H1 (cell line): ENCODE measurements at regions not wholly inside any gene's neighbourhood (a gene's known extent, or its start where the extent isn't known, plus 50 kb on each side); places are given as distances from the start of the nearest gene placed in this dataset.

Experiments
- CTCF ChIA-PET: fragments of 300-600 bp; sonication (Branson Sonifier 250); formaldehyde crosslinking; loops from one replicate; lab custom pipeline; 2021; ENCODE audit not compliant: partially characterized antibody; lab: Charles Lee
- POLR2A ChIA-PET: fragments of 300-600 bp; sonication (Branson Sonifier 250); formaldehyde crosslinking; loops from one replicate; lab custom pipeline; 2021; ENCODE audit warnings: inconsistent platforms; ENCODE audit not compliant: partially characterized antibody; lab: Charles Lee
- DNase-seq, 2 experiments: peaks; one replicate each; pipeline versions ENCODE4 v3.0.0 to v3.0.0-alpha.2; 2010 to 2022; ENCODE audit warnings: low spot score in 2 of 2, low read depth in 1 of 2, mixed read lengths in 1 of 2
- FAIRE-seq: peaks from 2 replicates; lab custom pipeline; 2011; peaks lifted over from hg19 to GRCh38; lab: Jason Lieb, UNC
- H2AFZ ChIP-seq: 2 replicates; pipeline ENCODE4 v1.8.1; 2012; ENCODE audit warnings: low read length, inconsistent platforms
- H2AK5ac ChIP-seq: 2 replicates; pipeline ENCODE4 v1.6.1; 2013; ENCODE audit warnings: low read depth, low read length
- H2BK120ac ChIP-seq: replicated peaks from 2 replicates; pipeline ENCODE3; 2013; ENCODE audit warnings: low read depth, low read length, inconsistent platforms
- H2BK12ac ChIP-seq: 2 replicates; pipeline ENCODE4 v1.6.1; 2013; ENCODE audit warnings: low read depth, low read length
- H2BK15ac ChIP-seq: 2 replicates; pipeline ENCODE4 v1.6.1; 2013; ENCODE audit warnings: low read length
- H2BK20ac ChIP-seq: 2 replicates; pipeline ENCODE4 v1.6.1; 2013; ENCODE audit warnings: low read length
- H2BK5ac ChIP-seq: 2 replicates; pipeline ENCODE4 v1.6.1; 2013; ENCODE audit warnings: low read depth, low read length
- H3K14ac ChIP-seq: 2 replicates; pipeline ENCODE4 v1.6.1; 2013; ENCODE audit warnings: inconsistent platforms; ENCODE audit not compliant: insufficient read length
- H3K18ac ChIP-seq: 2 replicates; pipeline ENCODE4 v1.6.1; 2013; ENCODE audit warnings: low read length; ENCODE audit errors: extremely low read depth
- H3K23ac ChIP-seq: 2 replicates; pipeline ENCODE4 v1.6.1; 2013; ENCODE audit warnings: inconsistent platforms; ENCODE audit not compliant: insufficient read length
- H3K23me2 ChIP-seq: 2 replicates; pipeline ENCODE4 v1.6.1; 2013; ENCODE audit warnings: low read depth, low read length
- H3K27ac ChIP-seq: 2 replicates; pipeline ENCODE4 v1.6.1; 2011; ENCODE audit warnings: low read depth, low read length, inconsistent platforms
- H3K27me3 ChIP-seq, 4 experiments: replicated peaks in 1 of 4; 1 replicate in 1 of 4; 2 replicates in 3 of 4; pipeline versions ENCODE4 v1.6.1 to v1.8.1; 2011 to 2013; ENCODE audit warnings: low read length in 3 of 4, mild to moderate bottlenecking in 3 of 4, inconsistent platforms in 2 of 4, mixed read lengths in 2 of 4, moderate library complexity in 1 of 4; ENCODE audit not compliant: control insufficient read depth in 3 of 4, insufficient read depth in 3 of 4; ENCODE audit errors: extremely low read depth in 1 of 4
- H3K36me3 ChIP-seq, 4 experiments: 2 replicates each; pipeline versions ENCODE4 v1.6.1 to v1.8.1; 2011 to 2013; ENCODE audit warnings: mild to moderate bottlenecking in 4 of 4, low read length in 3 of 4, moderate library complexity in 2 of 4, control low read depth in 1 of 4, inconsistent platforms in 1 of 4; ENCODE audit not compliant: insufficient read depth in 4 of 4, control insufficient read depth in 2 of 4
- H3K4ac ChIP-seq: replicated peaks from 2 replicates; pipeline ENCODE3; 2013; ENCODE audit warnings: low read length, low read depth, mixed read lengths, inconsistent platforms; ENCODE audit not compliant: insufficient read length
- H3K4me1 ChIP-seq, 4 experiments: replicated peaks in 1 of 4; 1 replicate in 1 of 4; 2 replicates in 3 of 4; pipeline versions ENCODE4 v1.6.1 to v1.8.1; 2011 to 2013; ENCODE audit warnings: low read length in 3 of 4, inconsistent platforms in 2 of 4, mixed read lengths in 1 of 4; ENCODE audit not compliant: insufficient read depth in 4 of 4, control insufficient read depth in 3 of 4
- H3K4me2 ChIP-seq, 2 experiments: 2 replicates each; pipeline versions ENCODE4 v1.6.1 to v1.8.1; 2011 to 2013; ENCODE audit warnings: low read depth in 2 of 2, low read length in 2 of 2, control low read depth in 1 of 2, inconsistent platforms in 1 of 2, mild to moderate bottlenecking in 1 of 2; ENCODE audit not compliant: insufficient read depth in 1 of 2
- H3K4me3 ChIP-seq, 4 experiments: fragments of 200-600, 300-600 bp in 1 of 4; sonication (generic), shearing (Covaris generic), sonication (Bioruptor Twin) in 1 of 4; 2 replicates each; pipeline versions ENCODE4 v1.5.1 to v1.8.1; 2011 to 2016; ENCODE audit warnings: low read length in 4 of 4, low read depth in 3 of 4, control low read depth in 2 of 4, inconsistent platforms in 2 of 4, mild to moderate bottlenecking in 2 of 4, mixed read lengths in 1 of 4, moderate library complexity in 1 of 4; ENCODE audit not compliant: insufficient read depth in 2 of 4; ENCODE audit errors: extremely low read depth in 1 of 4
- H3K56ac ChIP-seq: replicated peaks from 2 replicates; pipeline ENCODE3; 2013; ENCODE audit warnings: low read depth, mild to moderate bottlenecking, mixed read lengths, low read length, inconsistent platforms; ENCODE audit not compliant: insufficient read length
- H3K79me1 ChIP-seq: 2 replicates; pipeline ENCODE4 v1.6.1; 2013; ENCODE audit warnings: low read depth, low read length, control low read depth
- H3K79me2 ChIP-seq, 2 experiments: 2 replicates each; pipeline versions ENCODE4 v1.6.1 to v1.8.1; 2012 to 2013; ENCODE audit warnings: low read length in 2 of 2, mild to moderate bottlenecking in 2 of 2, inconsistent platforms in 1 of 2; ENCODE audit not compliant: insufficient read depth in 2 of 2, control insufficient read depth in 1 of 2
- H3K9ac ChIP-seq, 4 experiments: replicated peaks in 1 of 4; 1 replicate in 1 of 4; 2 replicates in 3 of 4; pipeline versions ENCODE4 v1.6.1 to v1.8.1; 2011 to 2013; ENCODE audit warnings: low read depth in 3 of 4, low read length in 3 of 4, control low read depth in 2 of 4, mild to moderate bottlenecking in 2 of 4, moderate library complexity in 2 of 4, inconsistent platforms in 1 of 4; ENCODE audit errors: extremely low read depth in 1 of 4
- H3K9me3 ChIP-seq, 2 experiments: 2 replicates each; pipeline versions ENCODE4 v1.6.1 to v1.8.1; 2012 to 2013; ENCODE audit warnings: mild to moderate bottlenecking in 2 of 2, moderate library complexity in 2 of 2, control low read depth in 1 of 2, inconsistent platforms in 1 of 2, low read depth in 1 of 2, low read length in 1 of 2, mixed read lengths in 1 of 2; ENCODE audit not compliant: insufficient read depth in 2 of 2
- H4K20me1 ChIP-seq, 2 experiments: replicated peaks in 1 of 2; 2 replicates each; pipeline versions ENCODE3 to v1.8.1; 2011 to 2013; ENCODE audit warnings: inconsistent platforms in 2 of 2, low read length in 2 of 2, mild to moderate bottlenecking in 1 of 2; ENCODE audit not compliant: insufficient read depth in 2 of 2, control insufficient read depth in 1 of 2
- H4K5ac ChIP-seq: 2 replicates; pipeline ENCODE4 v1.6.1; 2013; ENCODE audit warnings: low read length, low read depth, mixed read lengths, inconsistent platforms; ENCODE audit not compliant: insufficient read length
- H4K8ac ChIP-seq: 2 replicates; pipeline ENCODE4 v1.8.0; 2013; ENCODE audit warnings: mild to moderate bottlenecking, moderate library complexity, low read length, inconsistent platforms; ENCODE audit not compliant: insufficient read depth; ENCODE audit errors: extremely low read depth
- H4K91ac ChIP-seq: replicated peaks from 2 replicates; pipeline ENCODE3; 2013; ENCODE audit warnings: low read length, mixed read lengths, inconsistent platforms; ENCODE audit not compliant: insufficient read length
- ASH2L ChIP-seq: fragments of 200-600, 300-600 bp; sonication (generic); IDR thresholded peaks from one replicate; pipeline ENCODE4 v1.7.1; 2017; ENCODE audit warnings: low read length
- BACH1 ChIP-seq: IDR thresholded peaks from 2 replicates; pipeline ENCODE4 v1.6.1; 2012; ENCODE audit warnings: low read length, improper control_type of control experiment
- BRCA1 ChIP-seq: IDR thresholded peaks from 2 replicates; pipeline ENCODE4 v1.6.1; 2012; ENCODE audit warnings: low read depth, low read length, improper control_type of control experiment
- CBX8 ChIP-seq: fragments of 300-800, 300-1000 bp; sonication (generic); IDR thresholded peaks from 2 replicates; pipeline ENCODE4 v1.7.1; 2016; ENCODE audit warnings: low read depth, low read length, borderline replicate concordance
- CREB1 ChIP-seq: IDR thresholded peaks from 2 replicates; pipeline ENCODE4 v1.6.1; 2012; ENCODE audit warnings: inconsistent platforms
- GTF2F1 ChIP-seq: IDR thresholded peaks from 2 replicates; pipeline ENCODE4 v1.6.1; 2012; ENCODE audit warnings: low read depth, low read length, improper control_type of control experiment, borderline replicate concordance
- KDM1A ChIP-seq: fragments of 200-600, 300-600 bp; sonication (generic); IDR thresholded peaks from 2 replicates; pipeline ENCODE4 v1.7.1; 2016; ENCODE audit warnings: mild to moderate bottlenecking, low read length, borderline replicate concordance
- KDM5A ChIP-seq: fragments of 200-600 bp; IDR thresholded peaks from 2 replicates; pipeline ENCODE4 v1.7.1; 2012; ENCODE audit warnings: mild to moderate bottlenecking, low read length, inconsistent platforms, mixed read lengths
- RAD21 ChIP-seq, 2 experiments: IDR thresholded peaks in 1 of 2; conservative IDR thresholded peaks in 1 of 2; 2 replicates each; pipeline ENCODE4 v1.6.1; 2011; ENCODE audit warnings: low read depth in 2 of 2, low read length in 2 of 2, improper control_type of control experiment in 1 of 2, inconsistent platforms in 1 of 2, mild to moderate bottlenecking in 1 of 2, moderate library complexity in 1 of 2
- RNF2 ChIP-seq: fragments of 200-900, 300-1000 bp; sonication (generic); IDR thresholded peaks from 2 replicates; pipeline ENCODE4 v1.7.1; 2016; ENCODE audit warnings: borderline replicate concordance, low read depth, mild to moderate bottlenecking, antibody characterized with exemption, low read length; ENCODE audit not compliant: poor library complexity, severe bottlenecking; ENCODE audit errors: missing control alignments
- RXRA ChIP-seq: IDR thresholded peaks from 2 replicates; pipeline ENCODE4 v1.6.1; 2011; ENCODE audit warnings: low read depth, mild to moderate bottlenecking, low read length, moderate library complexity; ENCODE audit not compliant: insufficient read depth
- SUZ12 ChIP-seq: fragments of 200-600 bp; sonication (generic); IDR thresholded peaks from 2 replicates; pipeline ENCODE4 v1.6.1; 2012; ENCODE audit warnings: mild to moderate bottlenecking, inconsistent platforms, low read length, moderate library complexity, mixed read lengths
- WGBS, 2 experiments: shearing (Covaris generic) in 1 of 2; methylation state at CpG; one replicate each; pipeline versions ENCODE4 v1.1.6 to v1.1.7; 2013 to 2015; ENCODE audit warnings: low lambda C conversion rate in 2 of 2, mixed read lengths in 2 of 2, inconsistent platforms in 1 of 2, low coverage in 1 of 2, missing lambda C conversion rate in 1 of 2; ENCODE audit not compliant: insufficient replicate concordance in 2 of 2, insufficient coverage in 1 of 2, insufficient read length in 1 of 2; ENCODE audit errors: extremely low coverage in 1 of 2, missing lambda C conversion rate in 1 of 2; 5-methylcytosine and 5-hydroxymethylcytosine counted together
- TF ChIP-seq, protein P1 (sequence below): IDR thresholded peaks from 2 replicates; pipeline ENCODE4 v1.6.1; 2011; ENCODE audit warnings: low read length, improper control_type of control experiment

DNA sequence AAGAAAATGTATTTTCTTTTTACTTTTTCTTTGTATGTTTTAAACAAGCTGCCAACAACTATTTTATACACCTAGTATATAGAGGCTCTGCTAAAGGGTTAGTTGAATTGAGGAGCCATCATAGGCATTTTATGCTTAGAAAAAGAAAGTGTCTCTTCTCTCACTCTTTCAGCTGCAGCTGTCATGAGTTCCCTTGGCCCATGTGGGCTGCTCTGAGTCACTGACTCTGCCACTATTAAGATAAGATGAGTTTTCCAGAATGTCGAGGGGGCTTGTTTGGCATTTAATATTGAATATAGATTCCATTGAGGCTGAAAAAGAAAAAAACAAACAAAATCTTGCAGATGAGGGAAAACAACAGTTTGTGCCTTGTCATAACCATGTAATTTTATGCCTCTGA is 126.0 kb upstream of the PAQR3 start:
- WGBS, 2 experiments: 92% methylated on average over 1 of the region's 1 CpG; no CpG with 5 or more reads in 1 of the 2 experiments
- no peak for FAIRE-seq
- no peak overlapping the region for H2AFZ ChIP-seq
- H3K4me3 ChIP-seq: no peak overlapping the region
- no peak overlapping the region for H4K5ac ChIP-seq
- no peak for DNase-seq
- H4K20me1 ChIP-seq: no peaks in the 10 kb centered on the region
- H2BK20ac ChIP-seq: no peak overlapping the region
- H3K79me2 ChIP-seq: no peaks in the 10 kb centered on the region
- no peak for TF ChIP-seq GTF2F1
- TF ChIP-seq SUZ12: no peak
- no peak for TF ChIP-seq CREB1
- TF ChIP-seq RXRA: no peak
- TF ChIP-seq, protein P1, sequence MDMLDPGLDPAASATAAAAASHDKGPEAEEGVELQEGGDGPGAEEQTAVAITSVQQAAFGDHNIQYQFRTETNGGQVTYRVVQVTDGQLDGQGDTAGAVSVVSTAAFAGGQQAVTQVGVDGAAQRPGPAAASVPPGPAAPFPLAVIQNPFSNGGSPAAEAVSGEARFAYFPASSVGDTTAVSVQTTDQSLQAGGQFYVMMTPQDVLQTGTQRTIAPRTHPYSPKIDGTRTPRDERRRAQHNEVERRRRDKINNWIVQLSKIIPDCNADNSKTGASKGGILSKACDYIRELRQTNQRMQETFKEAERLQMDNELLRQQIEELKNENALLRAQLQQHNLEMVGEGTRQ: no peak
- no peak for TF ChIP-seq KDM5A
- no peak for TF ChIP-seq CBX8
- TF ChIP-seq ASH2L: no peak
- no peak for TF ChIP-seq BACH1
- no peak for TF ChIP-seq BRCA1
- TF ChIP-seq RAD21 (IDR thresholded peaks at IDR 0.05 in 1 of 2, conservative IDR thresholded peaks at IDR 0.05 in 1 of 2; ENCODE audit: low read depth in 2 of 2, low read length in 2 of 2): no peak
- no peak for TF ChIP-seq KDM1A
- no peak for TF ChIP-seq RNF2
- no peak overlapping the region for H3K23ac ChIP-seq
- no peak overlapping the region for H3K18ac ChIP-seq
- CTCF ChIA-PET: no interaction called here
- H2BK120ac ChIP-seq: no peak overlapping the region
- no peak overlapping the region for H3K4me2 ChIP-seq
- no peak overlapping the region for H3K56ac ChIP-seq
- no peaks in the 10 kb centered on the region for H3K79me1 ChIP-seq
- H3K4ac ChIP-seq: no peak overlapping the region
- no peaks in the 10 kb centered on the region for H3K27me3 ChIP-seq
- H3K9ac ChIP-seq: no peak overlapping the region
- H2BK12ac ChIP-seq: no peak overlapping the region
- H2AK5ac ChIP-seq: no peak overlapping the region
- POLR2A ChIA-PET: no interaction called here
- no peak overlapping the region for H4K91ac ChIP-seq
- no peak overlapping the region for H3K14ac ChIP-seq
- no peaks in the 10 kb centered on the region for H3K9me3 ChIP-seq
- no peak overlapping the region for H3K27ac ChIP-seq
- no peaks in the 10 kb centered on the region for H3K23me2 ChIP-seq
- no peak overlapping the region for H2BK5ac ChIP-seq
- no peak overlapping the region for H2BK15ac ChIP-seq
- H3K36me3 ChIP-seq: no peaks in the 10 kb centered on the region
- no peak overlapping the region for H4K8ac ChIP-seq
- no peaks in the 10 kb centered on the region for H3K4me1 ChIP-seq
